Mucosa of descending colon (tissue), 3 donors: ENCODE measurements at regions not wholly inside any gene's neighbourhood (a gene's known extent, or its start where the extent isn't known, plus 50 kb on each side); places are given as distances from the start of the nearest gene placed in this dataset.

Experiments used
- ATAC-seq: fragments of 200-7000 bp; cut with Tn5 transposase; one replicate; pipeline ENCODE4 v1.9.1; 2020; ENCODE audit warnings: mild to moderate bottlenecking, moderate library complexity
- DNase-seq, 3 donors: peaks; one replicate each; pipeline ENCODE4 v3.0.0-alpha.2; 2020
- H3K36me3 ChIP-seq: fragments of 200-600 bp; one replicate; pipeline ENCODE4 v1.8.0; 2021; ENCODE audit warnings: low read depth, mild to moderate bottlenecking
- H3K4me1 ChIP-seq: fragments of 200-600 bp; one replicate; pipeline ENCODE4 v1.8.0; 2021; ENCODE audit warnings: low read depth, mild to moderate bottlenecking
- H3K4me3 ChIP-seq: fragments of 200-600 bp; one replicate; pipeline ENCODE4 v1.8.0; 2021; ENCODE audit warnings: mild to moderate bottlenecking
- H3K9me3 ChIP-seq: fragments of 200-600 bp; one replicate; pipeline ENCODE4 v1.8.0; 2021; ENCODE audit warnings: mild to moderate bottlenecking
- intact Hi-C, 2 donors: fragments of 100-400 bp; cut with DNase I in 1 of 2; cut with micrococcal nuclease in 1 of 2; formaldehyde crosslinking; loops; one replicate each; pipeline versions ENCODE4 v1.11.0 to v1.11.1; 2022; cut with DNase I, micrococcal nuclease
- TF ChIP-seq, protein P1 (sequence below): fragments of 200-600 bp; IDR thresholded peaks from one replicate; pipeline ENCODE4 v1.8.0; 2022; ENCODE audit warnings: antibody characterized with exemption, mild to moderate bottlenecking
- donor health status: DM: no; HTN: no; CAD: no; lungs with moderate emphysema.
- donor health status: DM: no; HTN: no; CAD: no.
- donor health status: DM: no; HTN: yes; CAD: no.

DNA sequence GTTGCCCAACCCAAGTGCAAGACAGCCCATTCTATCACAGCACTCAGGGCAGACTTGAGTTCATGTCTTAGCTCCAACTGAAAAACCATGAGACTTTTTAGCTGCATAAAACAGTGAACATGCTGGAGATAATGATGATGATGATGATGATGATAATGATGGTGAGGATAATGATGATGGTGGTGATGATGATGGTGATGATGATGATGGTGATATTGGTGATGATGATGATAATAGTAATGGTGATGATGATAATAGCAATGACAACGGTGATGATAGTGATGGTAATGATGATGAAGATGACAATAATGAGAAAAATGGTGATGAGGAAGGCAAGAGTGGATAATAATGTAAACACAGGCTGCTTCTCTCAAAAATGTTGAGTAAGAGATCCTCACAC, 576.2 kb downstream of the BCL11B start:
- intact Hi-C loops: no loop called here
- no peak for ATAC-seq
- TF ChIP-seq, protein P1, sequence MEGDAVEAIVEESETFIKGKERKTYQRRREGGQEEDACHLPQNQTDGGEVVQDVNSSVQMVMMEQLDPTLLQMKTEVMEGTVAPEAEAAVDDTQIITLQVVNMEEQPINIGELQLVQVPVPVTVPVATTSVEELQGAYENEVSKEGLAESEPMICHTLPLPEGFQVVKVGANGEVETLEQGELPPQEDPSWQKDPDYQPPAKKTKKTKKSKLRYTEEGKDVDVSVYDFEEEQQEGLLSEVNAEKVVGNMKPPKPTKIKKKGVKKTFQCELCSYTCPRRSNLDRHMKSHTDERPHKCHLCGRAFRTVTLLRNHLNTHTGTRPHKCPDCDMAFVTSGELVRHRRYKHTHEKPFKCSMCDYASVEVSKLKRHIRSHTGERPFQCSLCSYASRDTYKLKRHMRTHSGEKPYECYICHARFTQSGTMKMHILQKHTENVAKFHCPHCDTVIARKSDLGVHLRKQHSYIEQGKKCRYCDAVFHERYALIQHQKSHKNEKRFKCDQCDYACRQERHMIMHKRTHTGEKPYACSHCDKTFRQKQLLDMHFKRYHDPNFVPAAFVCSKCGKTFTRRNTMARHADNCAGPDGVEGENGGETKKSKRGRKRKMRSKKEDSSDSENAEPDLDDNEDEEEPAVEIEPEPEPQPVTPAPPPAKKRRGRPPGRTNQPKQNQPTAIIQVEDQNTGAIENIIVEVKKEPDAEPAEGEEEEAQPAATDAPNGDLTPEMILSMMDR: no peak

DNA sequence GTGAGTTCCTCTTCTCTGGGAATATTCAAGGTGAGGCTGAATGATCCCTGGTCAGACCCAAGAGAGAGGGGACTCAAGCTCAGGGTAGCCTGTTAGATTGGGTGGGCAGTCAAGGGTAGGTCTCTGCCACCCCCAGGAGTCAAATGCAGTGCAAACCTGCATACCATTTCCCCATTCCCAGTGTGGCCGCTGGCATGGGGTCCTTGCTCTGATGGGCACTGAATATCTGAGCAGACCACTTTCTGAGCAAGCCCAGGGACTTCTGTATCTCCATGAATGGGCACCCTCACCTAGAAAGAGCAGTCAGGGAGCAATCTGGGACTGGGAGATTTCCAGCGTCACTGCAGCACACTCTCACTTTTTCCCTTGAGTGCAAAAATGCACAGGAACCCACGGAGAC, 573.7 kb downstream of the BCL11B start:
- H3K36me3 ChIP-seq: no peaks in the 10 kb centered on the region
- intact Hi-C loops: no loop called here
- no peaks in the 10 kb centered on the region for H3K4me1 ChIP-seq
- ATAC-seq (no peak), DNase-seq (no peak)
- no peak overlapping the region for H3K4me3 ChIP-seq
- H3K9me3 ChIP-seq: no peaks in the 10 kb centered on the region
- TF ChIP-seq, protein P1: no peak

More for the DNA sequence above, 576.2 kb downstream of the BCL11B start:
- no peak overlapping the region for H3K4me3 ChIP-seq
- no peaks in the 10 kb centered on the region for H3K4me1 ChIP-seq
- H3K36me3 ChIP-seq: no peaks in the 10 kb centered on the region
- DNase-seq: no peak
- H3K9me3 ChIP-seq: no peaks in the 10 kb centered on the region

DNA sequence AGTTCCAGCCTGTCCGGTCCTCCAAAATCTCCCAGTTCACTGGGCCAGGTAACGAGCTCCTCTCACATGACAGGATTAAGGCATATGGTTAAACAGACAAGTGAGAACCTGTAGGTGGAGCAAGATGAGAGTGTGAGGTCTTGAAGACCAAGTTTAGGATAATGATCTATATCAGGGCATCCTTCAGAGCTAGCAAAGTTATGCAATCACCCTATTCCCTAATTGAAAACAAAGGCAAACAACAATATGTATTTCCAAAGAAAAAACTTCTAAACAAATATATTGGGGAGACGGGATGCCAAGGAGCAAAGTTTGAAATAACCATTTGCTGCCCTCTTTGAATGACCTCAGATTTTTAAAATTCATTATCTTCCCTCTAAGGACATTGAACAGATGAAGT, 571.2 kb downstream of the BCL11B start:
- no peak for DNase-seq
- Histone ChIP-seq H3K36me3 (no peaks in the 10 kb centered on the region), H3K9me3 (no peaks in the 10 kb centered on the region), H3K4me3 (no peak overlapping the region), H3K4me1 (no peaks in the 10 kb centered on the region)
- TF ChIP-seq, protein P1: no peak
- no peak for ATAC-seq
- intact Hi-C loops: no loop called here

DNA sequence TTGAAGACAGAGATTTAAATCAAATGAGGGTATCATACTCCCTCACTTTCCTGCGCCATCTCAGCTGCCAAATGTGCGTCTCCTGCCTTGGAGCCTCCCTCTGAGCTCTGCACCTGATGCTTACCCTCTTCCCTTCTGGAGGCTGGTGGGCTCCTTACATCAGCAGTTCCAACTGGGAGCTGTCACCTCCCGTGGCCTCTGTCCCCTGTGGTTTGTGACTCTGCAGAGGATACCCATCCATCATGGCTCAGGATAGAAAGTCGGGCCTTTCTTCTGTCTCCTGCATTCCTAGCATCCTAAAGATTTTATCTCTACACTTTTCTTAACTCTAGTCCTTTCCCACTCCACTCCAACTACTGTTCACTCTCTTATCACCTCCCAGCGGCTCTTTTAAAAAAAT, 570.6 kb downstream of the BCL11B start:
- Histone ChIP-seq H3K4me1 (no peaks in the 10 kb centered on the region), H3K36me3 (no peaks in the 10 kb centered on the region), H3K4me3 (no peak overlapping the region), H3K9me3 (no peaks in the 10 kb centered on the region)
- no peak for DNase-seq
- TF ChIP-seq, protein P1: no peak
- intact Hi-C loops: no loop called here
- ATAC-seq: no peak

DNA sequence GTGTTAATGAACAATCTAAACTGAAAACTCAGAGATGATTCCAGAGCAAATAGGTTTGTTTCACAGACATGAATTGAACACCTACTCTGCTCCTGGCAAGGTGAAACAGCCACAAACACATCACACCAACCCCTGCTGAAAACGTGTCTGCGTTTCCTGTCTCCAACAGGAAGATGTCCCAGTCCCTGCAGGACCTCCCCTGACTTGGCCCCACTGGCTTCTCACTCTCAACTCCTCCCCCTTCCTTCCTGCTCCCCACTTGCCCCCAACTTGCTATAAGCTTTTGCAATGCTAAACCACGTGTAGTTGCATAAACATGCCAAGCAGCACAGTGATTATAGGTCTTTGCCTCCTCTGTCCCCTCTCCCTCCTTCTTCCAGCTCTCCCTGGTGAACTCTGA, 567.6 kb downstream of the BCL11B start:
- H3K9me3 ChIP-seq: no peaks in the 10 kb centered on the region
- no peaks in the 10 kb centered on the region for H3K4me1 ChIP-seq
- intact Hi-C loops: no loop called here
- ATAC-seq (peak; percentile 45), DNase-seq (peak in 1 of 3 donors; percentile 3)
- H3K36me3 ChIP-seq: no peaks in the 10 kb centered on the region
- H3K4me3 ChIP-seq: no peak overlapping the region
- TF ChIP-seq, protein P1: no peak

DNA sequence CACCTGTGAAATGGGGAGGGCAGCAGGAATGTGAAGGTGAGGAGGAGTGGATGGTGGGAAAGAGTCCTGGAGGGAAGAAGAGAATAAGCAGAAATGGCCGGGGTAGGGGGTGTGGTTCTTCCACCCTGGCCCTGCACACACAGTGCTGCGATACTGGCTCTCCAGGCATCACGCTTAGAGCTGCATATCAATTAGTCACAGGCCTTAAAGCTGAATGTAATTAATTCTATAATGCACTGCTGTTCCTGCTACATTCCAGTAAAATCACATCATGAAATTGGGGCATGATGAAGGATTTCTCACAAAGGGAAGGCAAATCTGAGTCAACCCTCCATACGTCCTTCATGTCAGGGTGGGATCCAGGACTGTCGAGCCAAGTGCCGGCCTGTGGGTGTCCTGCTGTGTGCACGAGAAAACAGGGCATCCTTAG, 566.1 kb downstream of the BCL11B start:
- ATAC-seq: no peak
- intact Hi-C loops: no loop called here
- Histone ChIP-seq H3K4me1 (no peaks in the 10 kb centered on the region), H3K36me3 (no peaks in the 10 kb centered on the region), H3K9me3 (no peaks in the 10 kb centered on the region), H3K4me3 (no peak overlapping the region)
- TF ChIP-seq, protein P1: no peak
- DNase-seq: no peak
